GM18873 (cell line): ENCODE measurements at regions not wholly inside any gene's neighbourhood (a gene's known extent, or its start where the extent isn't known, plus 50 kb on each side); places are given as distances from the start of the nearest gene placed in this dataset.

ENCODE experiments used
- ATAC-seq: cut with Tn5 transposase; IDR thresholded peaks from one replicate; pipeline ENCODE4 v1.9.1; 2021; ENCODE audit warnings: mild to moderate bottlenecking, moderate library complexity, moderate number of reproducible peaks; ENCODE audit not compliant: unreplicated experiment, low FRiP score

- ATAC-seq, result no peak
Observed at GRCh38 chr7:145681646-145682045, 435.0 kb upstream of the CNTNAP2 start.

DNA sequence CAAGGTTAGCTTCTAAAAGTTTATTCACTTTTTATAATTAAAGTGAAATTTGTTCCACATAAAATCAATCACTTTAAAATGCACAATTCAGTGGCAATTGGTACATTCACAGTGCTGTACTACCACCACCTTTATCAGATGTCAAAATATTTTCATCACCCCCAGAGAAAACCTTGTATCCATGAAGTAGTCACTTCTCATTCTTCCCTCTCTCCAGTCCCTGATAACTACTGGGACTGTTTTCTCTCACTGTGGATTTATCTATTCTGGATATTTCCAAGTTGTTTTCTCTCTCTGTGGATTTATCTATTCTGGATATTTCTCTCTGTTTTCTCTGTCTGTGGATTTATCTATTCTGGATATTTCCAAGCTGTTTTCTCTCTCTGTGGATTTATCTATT is 435.4 kb upstream of the CNTNAP2 start:
- no peak for ATAC-seq

GRCh38 chr7:145665499-145666258 is 450.9 kb upstream of the CNTNAP2 start:
- ATAC-seq, result no peak

DNA sequence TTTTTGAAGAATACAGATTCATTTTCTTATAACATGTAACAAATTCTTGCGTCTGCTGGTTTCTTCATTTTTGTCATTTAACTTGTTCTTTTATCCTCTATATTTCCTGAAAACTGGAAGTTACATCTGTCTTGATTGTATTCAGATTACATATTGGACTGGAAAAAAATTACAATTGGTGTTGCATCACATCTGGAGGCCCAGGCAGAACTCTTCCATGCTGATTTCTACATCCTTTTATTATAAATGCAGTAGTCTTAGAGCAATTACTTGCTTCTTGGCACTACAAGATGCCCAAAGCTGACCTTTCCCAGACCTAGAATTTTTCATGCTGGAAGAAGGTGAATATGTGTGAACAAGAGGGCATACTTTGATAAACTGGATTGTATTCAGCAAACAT is 460.9 kb upstream of the CNTNAP2 start:
- ATAC-seq, result no peak

GRCh38 chr7:145645135-145645515 is 471.5 kb upstream of the CNTNAP2 start:
- ATAC-seq, result no peak

DNA sequence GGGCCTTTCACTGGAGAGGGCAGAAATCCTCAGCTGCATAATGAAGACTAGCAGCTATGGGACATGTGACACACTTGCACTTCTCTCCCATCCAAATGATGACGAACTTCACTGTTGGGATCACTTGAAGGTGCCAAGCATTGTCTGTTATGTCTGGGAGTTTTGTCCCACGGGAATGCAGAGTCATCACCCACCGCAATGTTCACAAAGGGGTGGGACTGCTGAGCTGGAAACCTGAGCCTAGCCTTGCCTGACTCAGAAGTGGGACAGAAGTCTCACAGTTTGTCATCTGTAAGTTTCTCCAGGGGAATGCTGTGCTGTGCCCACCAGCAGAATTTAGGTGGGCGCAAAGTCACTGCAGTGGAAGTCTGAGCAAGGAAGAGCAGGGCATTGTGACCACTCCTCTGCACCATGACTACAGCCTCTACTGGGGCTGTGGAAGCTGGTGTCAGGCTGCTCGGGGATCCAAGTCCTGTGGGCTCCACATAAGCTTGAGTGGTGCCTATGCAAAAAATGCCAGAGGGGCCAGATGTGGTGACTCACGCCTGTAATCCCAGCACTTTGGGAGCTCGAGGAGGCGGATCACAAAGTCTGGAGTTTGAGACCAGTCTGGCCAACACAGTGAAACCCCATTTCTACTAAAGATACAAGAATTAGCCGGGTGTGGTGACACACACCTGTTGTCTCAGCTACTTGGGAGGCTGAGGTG is 472.0 kb upstream of the CNTNAP2 start:
- no peak for ATAC-seq

- no peak for ATAC-seq
Observed at GRCh38 chr7:145643981-145644380, 472.6 kb upstream of the CNTNAP2 start.

- ATAC-seq, result no peak
Observed at GRCh38 chr7:145633513-145633912, 483.1 kb upstream of the CNTNAP2 start.

DNA sequence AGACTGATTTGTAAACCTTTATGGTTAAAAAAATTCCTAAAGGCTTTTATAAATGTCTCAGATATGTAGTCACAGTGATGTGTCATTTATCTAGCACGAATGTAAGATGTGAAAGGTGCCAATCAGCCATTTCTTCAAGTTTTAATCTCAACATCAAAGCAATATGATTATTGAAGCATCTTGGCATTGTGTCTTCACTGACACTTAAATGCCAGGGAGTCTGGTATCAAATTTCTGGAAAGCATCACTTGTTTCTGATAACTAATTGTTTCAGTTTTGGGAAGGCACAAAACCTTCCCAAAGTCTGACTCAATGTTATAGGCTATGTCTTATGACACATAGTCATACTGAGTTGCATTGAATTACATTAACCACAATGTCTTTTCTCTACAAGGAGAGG is 492.0 kb upstream of the CNTNAP2 start:
- no peak for ATAC-seq

- ATAC-seq, result no peak
Observed at GRCh38 chr7:145605963-145606362, 510.6 kb upstream of the CNTNAP2 start.

- no peak for ATAC-seq
Observed at GRCh38 chr7:145599376-145599775, 517.2 kb upstream of the CNTNAP2 start.

DNA sequence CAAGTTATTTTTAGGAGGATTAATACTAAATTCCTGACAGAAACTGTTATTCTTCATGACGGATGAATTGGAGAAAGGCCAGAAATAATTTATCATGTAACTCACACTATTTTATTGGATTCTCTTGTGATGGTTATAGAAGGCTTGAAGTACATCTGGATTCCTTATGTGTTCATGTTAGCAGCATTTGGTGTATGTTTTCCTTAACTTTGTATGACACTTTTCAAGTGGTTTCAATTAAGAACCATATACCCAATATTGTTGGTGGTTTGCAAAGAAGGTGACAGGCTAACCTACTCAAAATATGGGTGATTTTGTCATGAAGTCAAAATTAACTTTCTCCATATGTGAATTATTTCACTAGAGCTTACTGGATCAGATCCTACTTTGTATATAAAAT is 532.2 kb upstream of the CNTNAP2 start:
- no peak for ATAC-seq

DNA sequence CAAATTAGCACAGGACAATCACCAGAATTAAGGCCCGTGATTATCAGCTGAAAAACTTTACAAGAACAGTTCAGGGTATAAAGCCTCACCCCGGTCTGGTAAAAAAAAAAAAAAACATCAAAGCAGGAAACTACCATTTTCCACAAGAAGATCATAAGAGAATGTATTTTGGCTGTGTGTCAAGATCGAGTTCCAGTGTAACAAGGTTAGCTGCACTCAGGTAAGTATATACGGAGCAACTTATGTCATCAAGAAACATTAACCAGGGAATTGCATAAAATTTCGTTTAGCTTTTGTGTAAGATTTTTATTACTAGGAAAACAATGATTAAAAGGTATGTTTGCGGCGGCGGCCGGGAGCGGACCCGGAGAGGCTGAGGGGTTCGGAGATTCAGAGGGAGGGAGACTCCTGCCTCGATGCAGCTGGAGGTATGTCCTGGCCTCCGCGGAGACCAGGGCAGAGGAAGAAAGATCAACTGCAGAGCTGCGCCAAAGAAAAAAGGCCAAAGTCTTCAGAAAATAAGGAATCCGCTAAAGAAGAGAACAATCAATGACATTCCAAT is 533.8 kb upstream of the CNTNAP2 start:
- ATAC-seq, result no peak

DNA sequence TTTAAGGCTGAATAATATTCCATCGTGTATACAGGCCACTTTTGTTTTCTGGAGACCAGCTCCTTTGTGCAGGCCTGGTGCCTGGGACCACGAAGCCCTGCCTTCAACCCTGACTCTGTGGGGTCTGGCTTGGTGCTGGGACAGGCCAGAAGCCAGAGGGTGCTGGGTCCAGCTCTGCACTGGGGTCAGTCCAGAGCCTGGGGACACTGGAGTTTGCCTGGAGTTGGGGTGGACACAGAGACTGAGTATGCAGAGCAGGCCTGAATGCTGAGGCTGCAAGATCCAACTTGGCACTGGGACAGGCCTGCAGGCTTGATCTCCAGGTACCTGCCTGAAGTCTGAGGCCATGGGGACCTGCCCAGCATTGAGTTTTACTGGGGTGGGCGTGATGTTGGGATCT is 558.8 kb upstream of the CNTNAP2 start:
- ATAC-seq, result no peak

DNA sequence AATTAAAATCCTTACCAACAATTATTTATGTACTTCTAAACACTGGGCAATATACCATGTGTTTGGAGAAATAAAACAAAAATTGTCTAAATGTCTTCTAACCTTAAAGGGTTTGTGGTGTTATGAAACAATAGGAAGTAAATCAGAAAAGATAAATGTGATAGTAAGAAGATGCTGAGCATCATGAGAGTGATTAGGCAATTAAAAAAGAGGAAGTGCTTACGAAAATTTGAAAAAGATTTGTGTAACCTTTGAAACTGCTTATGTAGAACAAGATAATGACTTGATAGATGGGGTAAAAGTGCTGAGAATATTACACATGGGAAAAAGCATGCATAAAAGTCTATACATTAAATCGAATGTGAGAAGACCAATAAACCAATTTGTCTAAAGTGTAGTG is 573.4 kb upstream of the CNTNAP2 start:
- no peak for ATAC-seq

GRCh38 chr7:145539910-145540309 is 576.7 kb upstream of the CNTNAP2 start:
- no peak for ATAC-seq

DNA sequence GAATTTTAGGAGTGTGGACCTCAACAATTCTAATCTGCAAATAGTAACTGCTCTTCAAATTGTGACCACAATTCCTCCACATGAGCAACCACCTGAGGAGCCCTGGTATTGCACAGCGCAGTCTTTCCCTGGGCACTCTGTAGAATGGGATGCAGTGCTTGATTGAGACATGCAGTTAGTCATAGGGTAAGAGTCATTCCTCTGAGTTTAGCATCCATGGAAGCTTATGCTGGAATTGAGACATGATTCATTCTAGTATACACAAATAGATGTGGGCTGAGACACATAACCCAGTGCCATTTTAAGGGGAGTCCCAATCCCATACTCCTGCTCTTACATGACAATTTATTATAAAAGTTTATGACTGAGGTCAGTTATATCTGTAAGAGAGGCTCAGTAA is 582.3 kb upstream of the CNTNAP2 start:
- ATAC-seq, result no peak

DNA sequence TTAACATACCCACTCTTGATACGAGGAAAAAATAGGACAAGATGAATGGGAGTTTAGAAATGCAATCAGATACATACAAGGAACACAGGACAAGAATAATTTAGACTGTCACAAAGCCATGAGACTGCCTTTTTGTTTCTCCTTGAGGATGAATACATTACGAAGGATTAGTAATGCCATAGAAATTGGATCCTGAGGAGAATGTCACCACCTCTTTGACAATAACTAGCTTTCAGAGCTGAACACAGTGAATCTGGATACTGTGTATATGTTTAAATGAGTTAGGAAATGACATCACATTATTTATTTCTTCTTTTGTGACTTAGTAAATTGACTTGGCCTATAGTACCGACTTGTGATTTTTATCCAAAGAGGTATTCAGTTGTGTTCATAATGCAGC is 596.3 kb upstream of the CNTNAP2 start:
- no peak for ATAC-seq

DNA sequence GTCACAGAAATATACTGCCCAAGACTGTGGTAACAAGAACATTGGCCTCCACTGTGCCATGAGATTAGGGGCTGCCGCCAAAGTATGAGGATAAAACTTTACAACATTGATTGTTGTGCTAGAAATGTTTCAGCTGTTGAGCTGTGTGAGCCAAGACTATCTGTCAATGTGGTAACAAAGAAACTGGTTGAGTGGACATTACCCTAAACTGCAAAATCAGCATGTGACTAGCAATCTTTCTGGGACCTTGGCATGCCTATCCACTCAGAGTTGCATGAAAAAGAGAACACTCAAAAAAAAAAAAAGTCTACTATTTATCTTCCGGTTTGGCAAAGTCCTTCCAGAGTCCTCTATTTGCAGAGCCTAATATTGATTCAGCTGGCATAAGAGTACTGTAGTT is 605.6 kb upstream of the CNTNAP2 start:
- ATAC-seq, result no peak

GRCh38 chr7:145497911-145498525 is 618.6 kb upstream of the CNTNAP2 start:
- no peak for ATAC-seq

DNA sequence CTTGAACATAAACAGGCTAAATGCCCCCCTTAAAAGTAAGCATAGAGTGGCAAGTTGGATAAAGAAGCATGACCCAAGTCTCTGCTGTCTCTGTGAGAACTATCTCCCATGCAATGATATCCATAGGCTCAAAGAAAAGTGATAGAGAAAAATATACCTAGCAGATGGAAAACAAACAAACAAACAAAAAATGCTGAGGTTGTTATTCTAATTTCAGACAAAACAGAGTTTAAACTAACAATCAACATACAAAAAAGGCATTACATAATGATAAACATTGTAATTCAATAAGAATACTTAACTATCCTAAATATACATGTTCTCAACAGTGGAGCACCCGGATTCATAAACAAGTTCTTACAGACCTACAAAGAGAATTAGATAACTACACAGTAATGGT is 626.2 kb upstream of the CNTNAP2 start:
- no peak for ATAC-seq
